ENCODE measurements at regions not wholly inside any gene's neighbourhood (a gene's known extent, or its start where the extent isn't known, plus 50 kb on each side); places are given as distances from the start of the nearest gene placed in this dataset.
"Not testable (repeated sequence)": the region's sequence is repeated elsewhere in the genome, so short reads cannot be mapped to it uniquely, and the experiment has no call there.

DNA sequence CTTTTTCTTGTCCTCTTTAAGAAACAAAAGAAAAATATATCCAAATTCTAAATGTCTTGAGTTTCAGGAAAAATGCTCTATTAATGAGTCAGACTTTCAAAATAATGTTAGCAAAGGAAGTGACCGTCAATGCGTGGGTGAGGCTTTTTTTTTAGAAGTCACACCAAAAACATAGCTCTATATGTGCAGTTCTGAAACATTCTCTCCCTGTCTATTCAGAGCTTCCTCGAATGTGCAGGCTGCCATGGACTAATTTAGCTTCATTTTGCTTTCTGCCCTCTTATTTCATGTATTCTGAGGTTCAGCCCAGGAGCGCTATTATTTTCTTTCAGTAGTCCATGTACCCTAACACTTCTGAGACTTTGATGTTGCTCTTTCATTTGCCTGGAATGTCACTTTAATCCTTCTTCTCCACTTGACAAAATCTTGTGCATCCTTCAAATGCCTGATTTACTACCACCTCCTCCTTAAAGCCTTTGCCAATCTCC lies 72.5 kb upstream of the RASA1 start:
- Histone ChIP-seq H3K27me3 (ENCODE audit: control insufficient read depth, insufficient read depth, low read length, poor library complexity, severe bottlenecking) (no peaks in the 10 kb centered on the region), H3K36me3 (ENCODE audit: control insufficient read depth, insufficient read depth, low read length) (no peaks in the 10 kb centered on the region), H3K4me3 (ENCODE audit: insufficient read depth, low read depth, low read length) (no peak overlapping the region), H3K9me3 (ENCODE audit: control insufficient read depth, low read length) (no peaks in the 10 kb centered on the region), H3K27ac (ENCODE audit: insufficient read depth, low read depth, low read length, poor library complexity, severe bottlenecking) (no peak overlapping the region), H3K4me1 (ENCODE audit: control insufficient read depth, insufficient read depth, low read length) (no peaks in the 10 kb centered on the region)
- WGBS, 2 experiments = 90 to 91% methylated on average over 4 of the region's 4 CpGs

- H3K9me3 ChIP-seq (ENCODE audit: control insufficient read depth, low read length) = no peaks in the 10 kb centered on the region
- no peaks in the 10 kb centered on the region for H3K36me3 ChIP-seq (ENCODE audit: control insufficient read depth, insufficient read depth, low read length)
- no peak overlapping the region for H3K27ac ChIP-seq (ENCODE audit: insufficient read depth, low read depth, low read length, poor library complexity, severe bottlenecking)
- 90 to 95% methylated on average over 3 of the region's 3 CpGs for WGBS, 2 experiments
- no peaks in the 10 kb centered on the region for H3K27me3 ChIP-seq (ENCODE audit: control insufficient read depth, insufficient read depth, low read length, poor library complexity, severe bottlenecking)
- H3K4me3 ChIP-seq (ENCODE audit: insufficient read depth, low read depth, low read length) = no peak overlapping the region
- no peaks in the 10 kb centered on the region for H3K4me1 ChIP-seq (ENCODE audit: control insufficient read depth, insufficient read depth, low read length)
Observed at GRCh38 chr5:87195616-87196015, 72.1 kb upstream of the RASA1 start.

- 89 to 94% methylated on average over 5 of the region's 5 CpGs for WGBS, 2 experiments
- Histone ChIP-seq H3K4me1 (ENCODE audit: control insufficient read depth, insufficient read depth, low read length) (no peaks in the 10 kb centered on the region), H3K36me3 (ENCODE audit: control insufficient read depth, insufficient read depth, low read length) (no peaks in the 10 kb centered on the region), H3K27ac (ENCODE audit: insufficient read depth, low read depth, low read length, poor library complexity, severe bottlenecking) (no peak overlapping the region), H3K27me3 (ENCODE audit: control insufficient read depth, insufficient read depth, low read length, poor library complexity, severe bottlenecking) (no peaks in the 10 kb centered on the region), H3K4me3 (ENCODE audit: insufficient read depth, low read depth, low read length) (no peak overlapping the region), H3K9me3 (ENCODE audit: control insufficient read depth, low read length) (no peaks in the 10 kb centered on the region)
Observed at GRCh38 chr5:87198010-87198409, 69.7 kb upstream of the RASA1 start.

DNA sequence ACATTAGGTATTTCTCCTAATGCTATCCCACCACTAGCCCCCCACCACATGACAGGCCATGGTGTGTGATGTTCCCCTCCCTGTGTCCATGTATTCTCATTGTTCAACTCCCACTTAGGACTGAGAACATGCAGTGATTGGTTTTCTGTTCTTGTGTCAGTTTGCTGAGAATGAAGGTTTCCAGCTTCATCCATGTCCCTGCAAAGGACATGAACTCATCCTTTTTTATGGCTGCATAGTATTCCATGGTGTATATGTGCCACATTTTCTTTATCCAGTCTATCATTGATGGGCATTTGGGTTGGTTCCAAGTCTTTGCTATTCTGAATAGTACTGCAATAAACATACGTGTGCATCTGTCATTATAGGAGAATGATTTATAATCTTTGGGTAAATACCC lies 68.4 kb upstream of the RASA1 start:
- WGBS, 2 experiments = 94 to 100% methylated on average over 1 of the region's 1 CpG
- H3K4me3 ChIP-seq (ENCODE audit: insufficient read depth, low read depth, low read length); H3K4me1 ChIP-seq (ENCODE audit: control insufficient read depth, insufficient read depth, low read length); H3K27me3 ChIP-seq (ENCODE audit: control insufficient read depth, insufficient read depth, low read length, poor library complexity, severe bottlenecking); H3K36me3 ChIP-seq (ENCODE audit: control insufficient read depth, insufficient read depth, low read length); H3K27ac ChIP-seq (ENCODE audit: insufficient read depth, low read depth, low read length, poor library complexity, severe bottlenecking); H3K9me3 ChIP-seq (ENCODE audit: control insufficient read depth, low read length): not testable (repeated sequence)

DNA sequence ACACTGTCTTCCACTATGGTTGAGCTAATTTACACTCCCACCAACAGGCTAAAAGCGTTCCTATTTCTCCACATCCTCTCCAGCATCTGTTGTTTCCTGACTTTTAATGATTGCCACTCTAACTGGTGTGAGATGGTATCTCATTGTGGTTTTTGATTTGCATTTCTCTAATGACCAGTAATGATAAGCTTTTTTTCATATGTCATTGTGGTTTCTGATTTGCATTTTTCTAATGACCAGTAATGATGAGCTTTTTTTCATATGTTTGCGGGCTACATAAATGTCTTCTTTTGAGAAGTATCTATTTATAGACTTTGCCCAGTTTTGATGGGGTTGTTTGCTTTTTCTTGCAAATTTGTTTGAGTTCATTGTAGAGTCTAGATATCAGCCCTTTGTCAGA lies 68.0 kb upstream of the RASA1 start:
- WGBS, 2 experiments = 90 to 95% methylated on average over 2 of the region's 2 CpGs
- H3K4me1 ChIP-seq (ENCODE audit: control insufficient read depth, insufficient read depth, low read length); H3K27ac ChIP-seq (ENCODE audit: insufficient read depth, low read depth, low read length, poor library complexity, severe bottlenecking); H3K4me3 ChIP-seq (ENCODE audit: insufficient read depth, low read depth, low read length); H3K27me3 ChIP-seq (ENCODE audit: control insufficient read depth, insufficient read depth, low read length, poor library complexity, severe bottlenecking); H3K9me3 ChIP-seq (ENCODE audit: control insufficient read depth, low read length); H3K36me3 ChIP-seq (ENCODE audit: control insufficient read depth, insufficient read depth, low read length): not testable (repeated sequence)

GRCh38 chr5:87210076-87210475 lies 57.6 kb upstream of the RASA1 start:
- Histone ChIP-seq H3K36me3 (ENCODE audit: control insufficient read depth, insufficient read depth, low read length) (no peaks in the 10 kb centered on the region), H3K4me3 (ENCODE audit: insufficient read depth, low read depth, low read length) (no peak overlapping the region), H3K4me1 (ENCODE audit: control insufficient read depth, insufficient read depth, low read length) (no peaks in the 10 kb centered on the region), H3K27me3 (ENCODE audit: control insufficient read depth, insufficient read depth, low read length, poor library complexity, severe bottlenecking) (no peaks in the 10 kb centered on the region), H3K27ac (ENCODE audit: insufficient read depth, low read depth, low read length, poor library complexity, severe bottlenecking) (no peak overlapping the region), H3K9me3 (ENCODE audit: control insufficient read depth, low read length) (no peaks in the 10 kb centered on the region)
- WGBS, 2 experiments = 100% methylated on average over 1 of the region's 1 CpG; no CpG with 5 or more reads in 1 of the 2 experiments

DNA sequence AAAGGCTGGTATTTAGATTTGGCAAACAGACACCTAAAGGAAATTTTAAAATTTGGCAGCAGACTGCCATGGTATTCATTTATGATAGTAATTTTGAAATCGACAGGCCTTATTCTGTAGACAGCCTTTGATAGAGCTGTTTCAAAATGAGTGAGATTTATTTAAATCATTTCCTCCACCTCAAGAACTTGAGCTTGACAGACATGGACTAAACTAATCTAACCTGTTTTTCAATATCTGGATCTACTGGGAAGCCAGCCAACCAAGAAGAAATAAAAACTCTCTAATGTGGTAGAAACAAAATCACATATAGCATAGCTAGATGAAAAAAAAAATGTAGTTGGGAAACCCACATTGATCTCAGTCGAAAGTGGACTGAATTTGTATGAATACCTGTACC lies 56.9 kb upstream of the RASA1 start:
- no peak overlapping the region for H3K4me3 ChIP-seq (ENCODE audit: insufficient read depth, low read depth, low read length)
- H3K27ac ChIP-seq (ENCODE audit: insufficient read depth, low read depth, low read length, poor library complexity, severe bottlenecking) = no peak overlapping the region
- no peaks in the 10 kb centered on the region for H3K27me3 ChIP-seq (ENCODE audit: control insufficient read depth, insufficient read depth, low read length, poor library complexity, severe bottlenecking)
- H3K4me1 ChIP-seq (ENCODE audit: control insufficient read depth, insufficient read depth, low read length) = no peaks in the 10 kb centered on the region
- WGBS, 2 experiments = 93 to 97% methylated on average over 2 of the region's 2 CpGs
- H3K9me3 ChIP-seq (ENCODE audit: control insufficient read depth, low read length) = no peaks in the 10 kb centered on the region
- no peaks in the 10 kb centered on the region for H3K36me3 ChIP-seq (ENCODE audit: control insufficient read depth, insufficient read depth, low read length)

DNA sequence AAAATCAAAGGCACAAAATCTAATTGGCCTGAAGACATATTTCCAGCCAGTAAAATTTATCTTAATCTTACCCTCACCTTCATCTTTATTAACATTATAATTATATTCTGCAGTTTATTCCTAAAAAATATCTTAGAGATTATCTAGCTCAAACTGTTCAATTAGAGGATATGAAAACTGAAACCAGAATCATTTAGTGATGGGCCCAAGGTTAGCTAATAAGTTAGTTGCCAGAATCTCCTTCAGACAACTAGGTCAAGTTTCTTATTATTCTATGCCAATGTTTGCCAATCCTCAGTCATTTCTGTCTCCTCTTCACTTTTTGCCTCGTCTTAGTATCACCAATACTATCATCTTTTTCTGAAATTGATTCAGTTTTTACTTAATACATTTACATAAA lies 56.0 kb upstream of the RASA1 start:
- Histone ChIP-seq H3K4me1 (ENCODE audit: control insufficient read depth, insufficient read depth, low read length) (no peaks in the 10 kb centered on the region), H3K4me3 (ENCODE audit: insufficient read depth, low read depth, low read length) (no peak overlapping the region), H3K36me3 (ENCODE audit: control insufficient read depth, insufficient read depth, low read length) (no peaks in the 10 kb centered on the region), H3K9me3 (ENCODE audit: control insufficient read depth, low read length) (no peaks in the 10 kb centered on the region), H3K27me3 (ENCODE audit: control insufficient read depth, insufficient read depth, low read length, poor library complexity, severe bottlenecking) (no peaks in the 10 kb centered on the region), H3K27ac (ENCODE audit: insufficient read depth, low read depth, low read length, poor library complexity, severe bottlenecking) (no peak overlapping the region)
- 69 to 80% methylated on average over 1 of the region's 1 CpG for WGBS, 2 experiments

GRCh38 chr5:87212183-87212582 lies 55.5 kb upstream of the RASA1 start:
- not testable (repeated sequence) for H3K4me1 ChIP-seq (ENCODE audit: control insufficient read depth, insufficient read depth, low read length); H3K36me3 ChIP-seq (ENCODE audit: control insufficient read depth, insufficient read depth, low read length); H3K27me3 ChIP-seq (ENCODE audit: control insufficient read depth, insufficient read depth, low read length, poor library complexity, severe bottlenecking); H3K4me3 ChIP-seq (ENCODE audit: insufficient read depth, low read depth, low read length); H3K27ac ChIP-seq (ENCODE audit: insufficient read depth, low read depth, low read length, poor library complexity, severe bottlenecking); H3K9me3 ChIP-seq (ENCODE audit: control insufficient read depth, low read length)
- WGBS, 2 experiments = 52 to 83% methylated on average over 1 to 2 of the region's 2 CpGs

- H3K27ac ChIP-seq (ENCODE audit: insufficient read depth, low read depth, low read length, poor library complexity, severe bottlenecking); H3K9me3 ChIP-seq (ENCODE audit: control insufficient read depth, low read length); H3K4me3 ChIP-seq (ENCODE audit: insufficient read depth, low read depth, low read length); H3K27me3 ChIP-seq (ENCODE audit: control insufficient read depth, insufficient read depth, low read length, poor library complexity, severe bottlenecking); H3K36me3 ChIP-seq (ENCODE audit: control insufficient read depth, insufficient read depth, low read length); H3K4me1 ChIP-seq (ENCODE audit: control insufficient read depth, insufficient read depth, low read length): not testable (repeated sequence)
- WGBS, 2 experiments = 76 to 79% methylated on average over 4 of the region's 4 CpGs
Observed at GRCh38 chr5:87217480-87217879, 50.2 kb upstream of the RASA1 start.

Data from ectodermal cell (in vitro differentiated cells).